Cardiac fibroblast (primary cell): ENCODE measurements at regions not wholly inside any gene's neighbourhood (a gene's known extent, or its start where the extent isn't known, plus 50 kb on each side); places are given as distances from the start of the nearest gene placed in this dataset.

Source experiments
- DNase-seq, 2 donors: peaks; one replicate each; pipeline versions ENCODE4 v3.0.0 to v3.0.0-alpha.2; 2010; ENCODE audit warnings: low read depth in 2 of 2
- H3K4me3 ChIP-seq, 2 donors: replicated peaks in 1 of 2; 1 replicate in 1 of 2; 2 replicates in 1 of 2; pipeline ENCODE4 v1.5.1; 2011; ENCODE audit warnings: low read depth in 2 of 2, low read length in 2 of 2, mild to moderate bottlenecking in 2 of 2, moderate library complexity in 1 of 2
- TF ChIP-seq, protein P1 (sequence below): IDR thresholded peaks from one replicate; pipeline ENCODE4 v1.5.1; 2011; ENCODE audit warnings: low read depth, mild to moderate bottlenecking, low read length, inconsistent platforms

DNA sequence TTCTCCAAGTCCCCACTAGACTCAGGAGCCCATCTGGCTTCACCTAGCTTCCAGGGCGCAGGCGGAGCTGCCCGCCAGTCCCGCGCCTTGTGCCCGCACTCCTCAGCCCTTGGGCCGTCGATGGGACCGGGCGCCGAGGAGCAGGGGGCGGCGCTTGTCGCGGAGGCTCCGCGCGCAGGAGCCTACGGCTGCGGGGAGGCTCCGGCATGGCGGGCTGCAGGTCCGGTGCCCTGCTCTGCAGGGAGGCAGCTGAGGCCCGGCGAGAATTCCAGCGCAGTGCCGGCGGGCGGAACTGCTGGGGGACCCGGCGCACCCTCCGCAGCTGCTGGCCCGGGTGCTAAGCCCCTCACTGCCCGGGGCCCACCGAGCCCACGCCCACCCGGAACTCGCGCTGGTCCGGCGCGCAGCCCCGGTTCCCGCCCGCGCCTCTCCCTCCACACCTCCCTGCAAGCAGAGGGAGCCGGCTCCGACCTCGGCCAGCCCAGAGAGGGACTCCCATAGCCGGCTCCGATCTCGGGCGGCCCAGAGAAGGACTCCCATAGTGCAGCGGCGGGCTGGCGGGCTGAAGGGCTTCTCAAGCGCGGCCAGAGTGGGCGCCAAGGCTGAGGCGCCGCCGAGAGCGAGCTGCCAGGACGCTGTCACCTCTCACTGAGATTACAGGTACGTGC, 78.1 kb upstream of the PJA2 start:
- H3K4me3 ChIP-seq = no peak overlapping the region
- TF ChIP-seq, protein P1, sequence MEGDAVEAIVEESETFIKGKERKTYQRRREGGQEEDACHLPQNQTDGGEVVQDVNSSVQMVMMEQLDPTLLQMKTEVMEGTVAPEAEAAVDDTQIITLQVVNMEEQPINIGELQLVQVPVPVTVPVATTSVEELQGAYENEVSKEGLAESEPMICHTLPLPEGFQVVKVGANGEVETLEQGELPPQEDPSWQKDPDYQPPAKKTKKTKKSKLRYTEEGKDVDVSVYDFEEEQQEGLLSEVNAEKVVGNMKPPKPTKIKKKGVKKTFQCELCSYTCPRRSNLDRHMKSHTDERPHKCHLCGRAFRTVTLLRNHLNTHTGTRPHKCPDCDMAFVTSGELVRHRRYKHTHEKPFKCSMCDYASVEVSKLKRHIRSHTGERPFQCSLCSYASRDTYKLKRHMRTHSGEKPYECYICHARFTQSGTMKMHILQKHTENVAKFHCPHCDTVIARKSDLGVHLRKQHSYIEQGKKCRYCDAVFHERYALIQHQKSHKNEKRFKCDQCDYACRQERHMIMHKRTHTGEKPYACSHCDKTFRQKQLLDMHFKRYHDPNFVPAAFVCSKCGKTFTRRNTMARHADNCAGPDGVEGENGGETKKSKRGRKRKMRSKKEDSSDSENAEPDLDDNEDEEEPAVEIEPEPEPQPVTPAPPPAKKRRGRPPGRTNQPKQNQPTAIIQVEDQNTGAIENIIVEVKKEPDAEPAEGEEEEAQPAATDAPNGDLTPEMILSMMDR = no peak
- no peak for DNase-seq

GRCh38 chr5:109486200-109486804, 76.5 kb upstream of the PJA2 start:
- TF ChIP-seq, protein P1 = no peak
- DNase-seq = peak in 1 of 2 donors; percentile 8

DNA sequence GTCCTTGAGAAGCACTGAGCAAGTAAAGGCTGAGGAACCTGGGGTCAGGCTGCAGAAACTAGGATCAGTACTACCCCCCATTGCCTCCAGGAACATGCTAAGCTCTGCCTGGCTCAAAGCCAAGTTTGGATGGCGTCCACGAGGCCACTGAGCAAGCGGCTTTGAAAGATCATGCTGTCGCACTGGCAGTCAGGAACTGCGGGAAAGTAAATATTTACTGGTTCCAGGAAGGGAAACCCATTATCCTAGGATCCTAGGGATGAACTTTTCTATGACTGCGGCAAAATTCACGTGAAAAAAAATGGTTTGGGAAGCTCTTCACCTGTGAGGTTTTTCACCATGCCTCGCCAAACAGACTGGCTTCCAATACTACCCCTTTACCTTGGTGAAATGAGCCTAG, 75.3 kb upstream of the PJA2 start:
- no peak overlapping the region for H3K4me3 ChIP-seq
- peak; percentile 9 to 35 for DNase-seq
- TF ChIP-seq, protein P1 = no peak

More at GRCh38 chr5:109486200-109486804, 76.5 kb upstream of the PJA2 start:
- H3K4me3 ChIP-seq = no peak overlapping the region

- no peak for DNase-seq
- TF ChIP-seq, protein P1 = no peak
Measured at GRCh38 chr5:109484597-109484996, 74.8 kb upstream of the PJA2 start.

GRCh38 chr5:109483395-109483971, 73.7 kb upstream of the PJA2 start:
- TF ChIP-seq, protein P1 = no peak
- no peak for DNase-seq
- H3K4me3 ChIP-seq = no peak overlapping the region

More at GRCh38 chr5:109484597-109484996, 74.8 kb upstream of the PJA2 start:
- no peak overlapping the region for H3K4me3 ChIP-seq

DNA sequence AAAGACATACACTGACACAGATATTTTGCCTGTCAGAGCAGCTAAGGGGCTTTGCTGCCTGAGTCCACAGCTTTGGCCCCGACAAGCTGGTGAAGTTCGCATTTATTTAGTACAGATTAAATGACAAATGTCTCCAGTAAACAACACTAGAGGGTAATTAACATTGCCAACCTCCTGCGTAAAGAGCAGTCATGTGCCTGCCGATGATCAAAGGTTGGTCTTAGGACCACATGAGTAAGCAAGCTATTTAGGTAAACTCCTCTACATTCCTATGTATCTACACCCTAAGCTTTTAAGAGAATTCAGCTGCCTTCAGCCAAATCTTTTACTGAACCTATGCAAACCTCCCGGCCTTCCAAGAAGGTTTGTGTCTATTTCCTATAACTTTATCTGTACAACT, 73.0 kb upstream of the PJA2 start:
- DNase-seq = no peak
- H3K4me3 ChIP-seq = no peak overlapping the region
- TF ChIP-seq, protein P1 = no peak
